ENCODE measurements at regions not wholly inside any gene's neighbourhood (a gene's known extent, or its start where the extent isn't known, plus 50 kb on each side); places are given as distances from the start of the nearest gene placed in this dataset.

- no peak for TF ChIP-seq CTCF (conservative IDR thresholded peaks at IDR 0.05; ENCODE audit: low read depth in 2 of 2)
- no peak for TF ChIP-seq POLR2AphosphoS5 (IDR thresholded peaks at IDR 0.05; ENCODE audit: low read depth)
- TF ChIP-seq CREB1 (CRISPR knock-in tag; IDR thresholded peaks at IDR 0.05; ENCODE audit: low read depth): no peak
- TF ChIP-seq EZH2 (IDR thresholded peaks at IDR 0.05; ENCODE audit: low read depth, unreplicated experiment): no peak
- no peak for TF ChIP-seq REST (IDR thresholded peaks at IDR 0.05; ENCODE audit: unreplicated experiment)
- TF ChIP-seq EZH2phosphoT487 (IDR thresholded peaks at IDR 0.05; ENCODE audit: unreplicated experiment): no peak
- no peak for TF ChIP-seq NANOG (IDR thresholded peaks at IDR 0.05; ENCODE audit: borderline replicate concordance)
- no peak for TF ChIP-seq ZNF114 (CRISPR knock-in tag; IDR thresholded peaks at IDR 0.05)
- no peak for TF ChIP-seq STAT1 (IDR thresholded peaks at IDR 0.05; ENCODE audit: unreplicated experiment)
- TF ChIP-seq ETS1 (IDR thresholded peaks at IDR 0.05): no peak
- no peak for TF ChIP-seq ZNF331 (CRISPR knock-in tag; IDR thresholded peaks at IDR 0.05; ENCODE audit: low read depth)
- no peak for TF ChIP-seq JUNB (IDR thresholded peaks at IDR 0.05; ENCODE audit: unreplicated experiment)
These were observed 240.5 kb downstream of the LTN1 start for GRCh38 chr21:28752131-28752530.

Measured in GM23338 (cell line).